ENCODE measurements at regions not wholly inside any gene's neighbourhood (a gene's known extent, or its start where the extent isn't known, plus 50 kb on each side); places are given as distances from the start of the nearest gene placed in this dataset.
A peak's percentile ranks its signal among the peaks of the same experiment; 100 is the strongest.

GRCh38 chr2:43019025-43019367 is 207.4 kb downstream of the ZFP36L2 start:
- H3K4me3 ChIP-seq, result no peak overlapping the region
- H3K27ac ChIP-seq, result peak overlapping the region in 1 of 2 donors; percentile 77
- TF ChIP-seq CTCF (IDR thresholded peaks at IDR 0.05), result no peak
- DNase-seq (ENCODE audit: low spot score), result no peak

- peak; percentile 87 for DNase-seq (ENCODE audit: low spot score)
- peak overlapping the region in 1 of 2 donors; percentile 77 for H3K27ac ChIP-seq
- TF ChIP-seq CTCF (IDR thresholded peaks at IDR 0.05), result no peak
These were observed 208.0 kb downstream of the ZFP36L2 start for GRCh38 chr2:43018179-43019024.

GRCh38 chr2:43013821-43014345 is 212.5 kb downstream of the ZFP36L2 start:
- no peak for TF ChIP-seq CTCF (IDR thresholded peaks at IDR 0.05)
- Histone ChIP-seq H3K4me3 (no peak overlapping the region), H3K27ac (no peak overlapping the region)
- peak; percentile 8 for DNase-seq (ENCODE audit: low spot score)

More at GRCh38 chr2:43018179-43019024, 208.0 kb downstream of the ZFP36L2 start:
- no peak overlapping the region for H3K4me3 ChIP-seq

- H3K27ac ChIP-seq, result no peak overlapping the region
- H3K4me3 ChIP-seq, result no peak overlapping the region
- no peak for TF ChIP-seq CTCF (IDR thresholded peaks at IDR 0.05)
- no peak for DNase-seq (ENCODE audit: low spot score)
These were observed 213.4 kb downstream of the ZFP36L2 start for GRCh38 chr2:43012966-43013365.

- no peak for DNase-seq (ENCODE audit: low spot score)
- Histone ChIP-seq H3K27ac (no peak overlapping the region), H3K4me3 (no peak overlapping the region)
- no peak for TF ChIP-seq CTCF (IDR thresholded peaks at IDR 0.05)
These were observed 215.3 kb downstream of the ZFP36L2 start for GRCh38 chr2:43011158-43011491.

- TF ChIP-seq CTCF (IDR thresholded peaks at IDR 0.05), result no peak
- Histone ChIP-seq H3K4me3 (no peak overlapping the region), H3K27ac (no peak overlapping the region)
- no peak for DNase-seq (ENCODE audit: low spot score)
These were observed 215.8 kb downstream of the ZFP36L2 start for GRCh38 chr2:43010438-43011157.

Measured in coronary artery (tissue), 2 donors.